IMR-90 (cell line): ENCODE measurements at regions not wholly inside any gene's neighbourhood (a gene's known extent, or its start where the extent isn't known, plus 50 kb on each side); places are given as distances from the start of the nearest gene placed in this dataset.

ENCODE experiments used
- ATAC-seq: fragments of 200-7000 bp; cut with Tn5 transposase; 2 replicates; pipeline ENCODE4 v1.9.1; 2020; ENCODE audit warnings: low read depth, mild to moderate bottlenecking, moderate library complexity
- BruUV-seq: library from RNA; stranded (reverse); fragments of 400-500 nt; replicated peaks from 2 replicates; lab custom pipeline; 2021; lab: Mats Ljungman, UMichigan
- CTCF ChIA-PET: fragments of 300-600 bp; formaldehyde crosslinking; extraction: SDS; loops from one replicate; lab custom pipeline; 2021; ENCODE audit warnings: antibody characterized with exemption; lab: Yijun Ruan, JAX
- POLR2A ChIA-PET: fragments of 300-600 bp; sonication (Branson Sonifier 250); formaldehyde crosslinking; loops from one replicate; lab custom pipeline; 2022; ENCODE audit warnings: antibody characterized with exemption; ENCODE audit not compliant: unreplicated experiment; lab: Charles Lee
- DNase-seq: peaks from one replicate; pipeline ENCODE4 v3.0.0; 2013
- H2AFZ ChIP-seq: replicated peaks from 2 replicates; pipeline ENCODE3; 2013; ENCODE audit warnings: low read length, mild to moderate bottlenecking; ENCODE audit not compliant: poor library complexity
- H2AK5ac ChIP-seq: 2 replicates; pipeline ENCODE4 v1.6.1; 2013; ENCODE audit warnings: low read depth, low read length, inconsistent platforms
- H2AK9ac ChIP-seq: replicated peaks from 2 replicates; pipeline ENCODE3; 2013; ENCODE audit warnings: mild to moderate bottlenecking, low read depth, low read length, moderate library complexity; ENCODE audit not compliant: poor library complexity
- H2BK120ac ChIP-seq: 2 replicates; pipeline ENCODE4 v1.6.1; 2013; ENCODE audit warnings: low read depth, low read length, inconsistent platforms
- H2BK15ac ChIP-seq: 3 replicates; pipeline ENCODE4 v1.6.1; 2013; ENCODE audit warnings: low read depth, low read length, inconsistent platforms
- H2BK20ac ChIP-seq: 2 replicates; pipeline ENCODE4 v1.6.1; 2013; ENCODE audit warnings: low read depth, mild to moderate bottlenecking, inconsistent platforms, low read length, moderate library complexity
- H2BK5ac ChIP-seq: 2 replicates; pipeline ENCODE4 v1.6.1; 2013; ENCODE audit warnings: mild to moderate bottlenecking, low read depth, low read length, inconsistent platforms; ENCODE audit not compliant: poor library complexity, severe bottlenecking
- H3K14ac ChIP-seq: replicated peaks from 2 replicates; pipeline ENCODE4 v1.6.1; 2013; ENCODE audit warnings: low read depth, low read length, inconsistent platforms
- H3K18ac ChIP-seq: 2 replicates; pipeline ENCODE4 v1.6.1; 2013; ENCODE audit warnings: low read depth, low read length, control low read depth
- H3K23ac ChIP-seq: 2 replicates; pipeline ENCODE4 v1.6.1; 2013; ENCODE audit warnings: low read depth, low read length, inconsistent platforms
- H3K27ac ChIP-seq: 2 replicates; pipeline ENCODE4 v1.5.1; 2013; ENCODE audit warnings: mild to moderate bottlenecking, control low read depth, low read length; ENCODE audit not compliant: insufficient read depth
- H3K27me3 ChIP-seq: 2 replicates; pipeline ENCODE4 v1.6.1; 2013; ENCODE audit warnings: low read length; ENCODE audit not compliant: control insufficient read depth, insufficient read depth
- H3K36me3 ChIP-seq: 2 replicates; pipeline ENCODE4 v1.6.1; 2013; ENCODE audit warnings: low read length, mixed read lengths; ENCODE audit not compliant: control insufficient read depth, insufficient read depth
- H3K4ac ChIP-seq: 2 replicates; pipeline ENCODE4 v1.6.1; 2013; ENCODE audit warnings: low read depth, low read length, inconsistent platforms
- H3K4me1 ChIP-seq: 2 replicates; pipeline ENCODE4 v1.6.1; 2013; ENCODE audit warnings: low read length, mixed read lengths; ENCODE audit not compliant: control insufficient read depth, insufficient read depth
- H3K4me2 ChIP-seq: 2 replicates; pipeline ENCODE4 v1.6.1; 2013; ENCODE audit warnings: low read depth, mild to moderate bottlenecking, control low read depth, low read length, moderate library complexity
- H3K4me3 ChIP-seq: 2 replicates; pipeline ENCODE4 v1.5.1; 2013; ENCODE audit warnings: low read depth, mild to moderate bottlenecking, control low read depth, low read length, moderate library complexity; ENCODE audit not compliant: insufficient read depth
- H3K56ac ChIP-seq: 2 replicates; pipeline ENCODE4 v1.6.1; 2013; ENCODE audit warnings: low read length, inconsistent platforms; ENCODE audit not compliant: insufficient read depth; ENCODE audit errors: extremely low read depth
- H3K79me1 ChIP-seq, 2 experiments: 2 replicates each; pipeline ENCODE4 v1.6.1; 2013; ENCODE audit warnings: low read length in 2 of 2, inconsistent platforms in 1 of 2, low read depth in 1 of 2
- H3K9ac ChIP-seq: 2 replicates; pipeline ENCODE4 v1.6.1; 2013; ENCODE audit warnings: low read depth, low read length, control low read depth
- H3K9me1 ChIP-seq: 2 replicates; pipeline ENCODE4 v1.6.1; 2013; ENCODE audit warnings: low read length, inconsistent platforms; ENCODE audit not compliant: insufficient read depth
- H3K9me3 ChIP-seq: 2 replicates; pipeline ENCODE4 v1.6.1; 2013; ENCODE audit warnings: low read length; ENCODE audit not compliant: control insufficient read depth, insufficient read depth
- H4K20me1 ChIP-seq: 2 replicates; pipeline ENCODE4 v1.6.1; 2013; ENCODE audit warnings: low read length, inconsistent platforms; ENCODE audit not compliant: insufficient read depth
- H4K5ac ChIP-seq: 2 replicates; pipeline ENCODE4 v1.6.1; 2013; ENCODE audit warnings: mild to moderate bottlenecking, low read depth, low read length, control low read depth
- H4K8ac ChIP-seq, 2 experiments: 2 replicates each; pipeline ENCODE4 v1.6.1; 2013; ENCODE audit warnings: low read depth in 2 of 2, low read length in 2 of 2, control low read depth in 1 of 2, inconsistent platforms in 1 of 2
- H4K91ac ChIP-seq: 2 replicates; pipeline ENCODE4 v1.6.1; 2013; ENCODE audit warnings: low read depth, low read length, inconsistent platforms; ENCODE audit not compliant: insufficient read depth
- BHLHE40 ChIP-seq: fragments of 150-350 bp; IDR thresholded peaks from 2 replicates; pipeline ENCODE4 v1.6.1; 2016; ENCODE audit warnings: mild to moderate bottlenecking, low read depth, low read length
- CHD1 ChIP-seq: IDR thresholded peaks from 2 replicates; pipeline ENCODE4 v1.6.1; 2012; ENCODE audit warnings: low read depth, low read length, improper control_type of control experiment
- CTCF ChIP-seq: conservative IDR thresholded peaks from 2 replicates; pipeline ENCODE4 v1.5.1; 2012; ENCODE audit warnings: mild to moderate bottlenecking, low read depth, low read length, improper control_type of control experiment
- ELK1 ChIP-seq: fragments of 150-350 bp; IDR thresholded peaks from 2 replicates; pipeline ENCODE4 v1.6.1; 2016; ENCODE audit warnings: low read depth, mild to moderate bottlenecking, low read length, moderate library complexity, borderline replicate concordance
- FOS ChIP-seq: fragments of 150-350 bp; IDR thresholded peaks from 2 replicates; pipeline ENCODE4 v1.6.1; 2016; ENCODE audit warnings: low read depth, low read length
- MXI1 ChIP-seq: IDR thresholded peaks from 2 replicates; pipeline ENCODE4 v1.6.1; 2012; ENCODE audit warnings: low read depth, mild to moderate bottlenecking, low read length, moderate library complexity, borderline replicate concordance
- NFE2L2 ChIP-seq: fragments of 150-350 bp; IDR thresholded peaks from 2 replicates; pipeline ENCODE4 v1.6.1; 2016; ENCODE audit warnings: low read depth, mild to moderate bottlenecking, low read length
- POLR2A ChIP-seq: IDR thresholded peaks from 2 replicates; pipeline ENCODE4 v1.6.1; 2012; ENCODE audit warnings: mild to moderate bottlenecking, low read depth, low read length
- RAD21 ChIP-seq: IDR thresholded peaks from 2 replicates; pipeline ENCODE4 v1.6.1; 2012; ENCODE audit warnings: low read length, improper control_type of control experiment
- RCOR1 ChIP-seq: IDR thresholded peaks from 2 replicates; pipeline ENCODE4 v1.6.1; 2012; ENCODE audit warnings: mild to moderate bottlenecking, low read length, improper control_type of control experiment; ENCODE audit not compliant: insufficient replicate concordance
- RFX5 ChIP-seq: IDR thresholded peaks from 2 replicates; pipeline ENCODE4 v1.8.0; 2012; ENCODE audit warnings: low read depth, mild to moderate bottlenecking, low read length, moderate library complexity
- SMC3 ChIP-seq: fragments of 150-350 bp; IDR thresholded peaks from 2 replicates; pipeline ENCODE4 v1.6.1; 2016; ENCODE audit warnings: low read depth, mild to moderate bottlenecking, antibody characterized with exemption, low read length, moderate library complexity
- USF2 ChIP-seq: fragments of 150-350 bp; IDR thresholded peaks from 2 replicates; pipeline ENCODE4 v1.6.1; 2017; ENCODE audit warnings: mild to moderate bottlenecking, antibody characterized with exemption, low read length, low read depth
- WGBS, 2 experiments: methylation state at CpG; one replicate each; pipeline versions ENCODE4 v1.1.5 to v1.1.7; 2013; ENCODE audit warnings: missing lambda C conversion rate in 2 of 2; ENCODE audit not compliant: insufficient read length in 1 of 2; ENCODE audit errors: extremely low coverage in 2 of 2; 5-methylcytosine and 5-hydroxymethylcytosine counted together
- dilution Hi-C: fragments of 300-500 bp; cut with HindIII; formaldehyde crosslinking; loops from one replicate; pipeline ENCODE4 v1.14.3; 2018; ENCODE audit warnings: low sequenced_read_pairs; ENCODE audit not compliant: unreplicated experiment
- in situ Hi-C: fragments of 300-500 bp; cut with MboI; formaldehyde crosslinking; loops from 3 replicates; pipeline ENCODE4 v1.14.3; 2019; ENCODE audit warnings: low sequenced_read_pairs, inconsistent platforms, mixed read lengths
- intact Hi-C: fragments of 100-400 bp; cut with micrococcal nuclease; formaldehyde crosslinking; loops from 2 replicates; pipeline ENCODE4 v1.10.0; 2022

GRCh38 chr18:40412410-40412809 is 1542.6 kb upstream of the PIK3C3 start:
- H4K5ac ChIP-seq: no peak overlapping the region
- no peak overlapping the region for H2BK5ac ChIP-seq
- H2BK120ac ChIP-seq: no peak overlapping the region
- ChIA-PET POLR2A (no interaction called here), CTCF (no interaction called here)
- no peaks in the 10 kb centered on the region for H3K79me1 ChIP-seq
- H3K36me3 ChIP-seq: no peaks in the 10 kb centered on the region
- H3K9me3 ChIP-seq: no peaks in the 10 kb centered on the region
- in situ Hi-C loops (loop anchor here (25.0 kb wide), 1 partner anchor 975 kb away; no protein-coding TSS in a partner anchor), dilution Hi-C loops (no loop called here), intact Hi-C loops (loop anchor here (10.0 kb wide), 1 partner anchor 962 kb away; no protein-coding TSS in a partner anchor)
- no peaks in the 10 kb centered on the region for H3K9me1 ChIP-seq
- H2BK20ac ChIP-seq: no peak overlapping the region
- no peak overlapping the region for H4K8ac ChIP-seq
- no peak overlapping the region for H3K4me3 ChIP-seq
- no peak overlapping the region for H4K91ac ChIP-seq
- no peaks in the 10 kb centered on the region for H3K27me3 ChIP-seq
- H3K18ac ChIP-seq: no peak overlapping the region
- H2BK15ac ChIP-seq: no peak overlapping the region
- no peak for TF ChIP-seq MXI1
- no peak for TF ChIP-seq ELK1
- TF ChIP-seq NFE2L2: no peak
- TF ChIP-seq RFX5: no peak
- no peak for TF ChIP-seq FOS
- no peak for TF ChIP-seq BHLHE40
- TF ChIP-seq SMC3: no peak
- no peak for TF ChIP-seq RCOR1
- TF ChIP-seq RAD21: no peak
- TF ChIP-seq POLR2A: no peak
- no peak for TF ChIP-seq CHD1
- no peak for TF ChIP-seq CTCF
- no peak for TF ChIP-seq USF2
- no peak overlapping the region for H2AK9ac ChIP-seq
- H4K20me1 ChIP-seq: no peaks in the 10 kb centered on the region
- H3K56ac ChIP-seq: no peak overlapping the region
- no TSS peak for BruUV-seq
- H3K9ac ChIP-seq: no peak overlapping the region
- no peak overlapping the region for H3K4ac ChIP-seq
- H3K14ac ChIP-seq: no peak overlapping the region
- no peak overlapping the region for H3K4me2 ChIP-seq
- DNase-seq (no peak), ATAC-seq (no peak)
- WGBS, 2 experiments: no CpG with 5 or more reads among the region's 3 CpGs
- H3K23ac ChIP-seq: no peak overlapping the region
- H3K4me1 ChIP-seq: no peaks in the 10 kb centered on the region
- no peak overlapping the region for H2AK5ac ChIP-seq
- no peak overlapping the region for H3K27ac ChIP-seq
- no peak overlapping the region for H2AFZ ChIP-seq
